GM13976 (cell line): ENCODE measurements at regions not wholly inside any gene's neighbourhood (a gene's known extent, or its start where the extent isn't known, plus 50 kb on each side); places are given as distances from the start of the nearest gene placed in this dataset.

ENCODE experiments used
- DNase-seq: peaks from one replicate; pipeline ENCODE4 v3.0.0; 2012; ENCODE audit warnings: low spot score
- in situ Hi-C: fragments of 300-500 bp; cut with MboI; formaldehyde crosslinking; loops from one replicate; pipeline ENCODE4 v1.12.0; 2022; ENCODE audit warnings: low sequenced_read_pairs, mixed read lengths, inconsistent platforms; ENCODE audit not compliant: unreplicated experiment
- TF ChIP-seq, protein P1 (sequence below): IDR thresholded peaks from 2 replicates; pipeline ENCODE4 v1.5.1; 2012; ENCODE audit warnings: borderline replicate concordance, mild to moderate bottlenecking; ENCODE audit not compliant: insufficient read depth; ENCODE audit errors: extremely low read depth, missing control alignments, control extremely low read depth

DNA sequence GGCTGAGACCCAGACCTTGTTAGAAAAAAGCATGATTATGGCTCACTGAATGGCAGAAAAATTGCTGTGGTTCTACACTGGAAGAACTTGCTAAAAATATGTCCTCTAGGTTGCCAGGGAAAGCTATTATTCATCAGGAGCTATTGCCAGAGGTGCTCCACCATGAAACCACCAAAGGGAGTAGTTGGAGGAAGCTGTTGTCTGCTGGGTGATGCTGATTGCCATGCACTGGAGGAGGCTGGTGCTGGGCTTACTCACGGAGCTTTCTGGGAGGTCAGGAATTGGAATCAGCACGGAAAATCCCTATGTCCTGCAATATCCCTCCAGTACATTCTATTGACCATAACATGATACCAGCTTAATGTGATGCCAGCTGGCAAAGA, 199.6 kb upstream of the ZBED5 start:
- in situ Hi-C loops = no loop called here
- TF ChIP-seq, protein P1, sequence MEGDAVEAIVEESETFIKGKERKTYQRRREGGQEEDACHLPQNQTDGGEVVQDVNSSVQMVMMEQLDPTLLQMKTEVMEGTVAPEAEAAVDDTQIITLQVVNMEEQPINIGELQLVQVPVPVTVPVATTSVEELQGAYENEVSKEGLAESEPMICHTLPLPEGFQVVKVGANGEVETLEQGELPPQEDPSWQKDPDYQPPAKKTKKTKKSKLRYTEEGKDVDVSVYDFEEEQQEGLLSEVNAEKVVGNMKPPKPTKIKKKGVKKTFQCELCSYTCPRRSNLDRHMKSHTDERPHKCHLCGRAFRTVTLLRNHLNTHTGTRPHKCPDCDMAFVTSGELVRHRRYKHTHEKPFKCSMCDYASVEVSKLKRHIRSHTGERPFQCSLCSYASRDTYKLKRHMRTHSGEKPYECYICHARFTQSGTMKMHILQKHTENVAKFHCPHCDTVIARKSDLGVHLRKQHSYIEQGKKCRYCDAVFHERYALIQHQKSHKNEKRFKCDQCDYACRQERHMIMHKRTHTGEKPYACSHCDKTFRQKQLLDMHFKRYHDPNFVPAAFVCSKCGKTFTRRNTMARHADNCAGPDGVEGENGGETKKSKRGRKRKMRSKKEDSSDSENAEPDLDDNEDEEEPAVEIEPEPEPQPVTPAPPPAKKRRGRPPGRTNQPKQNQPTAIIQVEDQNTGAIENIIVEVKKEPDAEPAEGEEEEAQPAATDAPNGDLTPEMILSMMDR = no peak
- DNase-seq = no peak

- no peak for DNase-seq
- in situ Hi-C loops = no loop called here
- TF ChIP-seq, protein P1 = no peak
These were observed 199.1 kb upstream of the ZBED5 start for GRCh38 chr11:11056749-11057471.

DNA sequence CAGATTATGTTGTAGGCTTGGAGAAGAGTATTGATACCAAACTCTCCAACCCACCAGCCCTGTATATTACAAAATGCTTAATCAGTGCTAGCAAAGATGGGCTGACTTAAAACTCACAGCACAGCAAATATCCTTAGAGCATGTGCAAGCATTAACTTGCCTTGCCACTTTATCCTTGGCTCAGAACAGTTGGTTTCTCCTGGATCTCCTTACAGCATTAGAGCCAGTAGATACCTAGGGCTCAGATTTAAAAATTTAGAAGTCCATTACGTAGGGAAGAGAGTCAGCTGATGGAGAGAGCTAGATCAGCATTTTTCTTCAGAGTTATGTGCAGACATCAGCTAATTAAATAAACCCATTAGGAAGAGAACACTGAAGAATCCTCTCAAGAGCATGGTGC, 198.5 kb upstream of the ZBED5 start:
- DNase-seq = no peak
- in situ Hi-C loops = no loop called here
- TF ChIP-seq, protein P1 = no peak

GRCh38 chr11:11047851-11048610, 190.2 kb upstream of the ZBED5 start:
- TF ChIP-seq, protein P1 = no peak
- in situ Hi-C loops = loop anchor here (25.0 kb wide), 1 partner anchor 214 kb away; no protein-coding TSS in a partner anchor

DNA sequence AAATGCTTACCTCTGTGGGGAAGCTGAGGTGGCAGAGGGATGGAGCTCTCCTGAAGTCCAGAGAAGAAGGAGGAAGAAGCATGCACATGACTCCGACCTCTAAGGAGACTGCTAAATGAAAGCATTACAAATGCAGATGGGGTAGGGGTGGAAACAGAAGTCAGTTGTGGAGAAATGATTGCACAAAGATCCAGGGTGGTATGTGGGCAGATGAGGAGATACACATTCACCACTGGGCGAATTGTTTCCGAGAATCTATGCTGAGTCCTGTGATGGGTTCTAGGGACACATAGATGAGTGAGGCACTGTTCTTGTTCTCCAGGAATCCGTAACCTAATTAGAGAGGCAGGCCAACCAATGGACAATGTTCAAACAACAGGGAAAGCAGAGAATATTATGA, 188.9 kb upstream of the ZBED5 start:
- DNase-seq = no peak
- TF ChIP-seq, protein P1 = no peak
- in situ Hi-C loops = loop anchor here (25.0 kb wide), 1 partner anchor 216 kb away; no protein-coding TSS in a partner anchor

More at GRCh38 chr11:11047851-11048610, 190.2 kb upstream of the ZBED5 start:
- no peak for DNase-seq

DNA sequence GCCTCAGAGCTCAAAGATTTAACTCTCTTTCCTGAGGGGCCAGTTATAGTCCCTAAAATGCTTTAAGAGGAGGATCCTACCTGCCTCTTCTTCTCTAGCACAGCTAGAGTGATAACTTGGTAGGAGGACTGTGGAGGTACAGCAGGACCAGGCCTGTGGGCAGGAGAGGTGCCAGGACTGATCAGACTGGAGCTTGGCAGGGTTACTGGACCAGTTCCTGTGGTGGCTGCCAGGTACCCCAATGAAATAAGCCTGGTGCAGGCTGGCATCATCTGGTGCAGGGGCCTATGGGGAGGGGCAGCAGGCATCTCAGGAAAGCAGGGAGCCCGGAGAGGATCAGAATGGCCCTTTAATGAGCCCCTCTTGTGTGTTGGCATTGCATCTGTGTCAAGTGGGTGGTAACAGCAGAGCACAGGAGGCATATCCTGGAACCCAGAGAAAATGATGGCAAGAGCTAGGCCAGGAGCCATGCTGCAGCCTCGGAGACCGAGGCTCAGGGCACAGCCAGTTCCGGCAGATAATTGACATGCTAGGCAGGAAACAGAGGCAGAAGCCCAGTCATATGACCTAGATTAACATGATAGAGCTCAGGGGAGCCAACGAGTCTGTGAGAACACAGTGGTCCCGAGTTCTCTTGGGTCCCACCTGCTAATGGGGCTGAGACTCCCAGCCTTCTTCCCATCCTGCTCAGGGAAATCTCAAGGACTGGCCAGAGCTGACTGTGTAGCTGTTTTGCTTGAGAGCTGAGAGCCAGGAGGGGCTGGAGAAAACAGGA, 187.5 kb upstream of the ZBED5 start:
- in situ Hi-C loops = loop anchor here (25.0 kb wide), 1 partner anchor 217 kb away; no protein-coding TSS in a partner anchor
- TF ChIP-seq, protein P1 = no peak

More for the DNA sequence above, 187.5 kb upstream of the ZBED5 start:
- DNase-seq = no peak
